Brain microvascular endothelial cell (primary cell): ENCODE measurements at regions not wholly inside any gene's neighbourhood (a gene's known extent, or its start where the extent isn't known, plus 50 kb on each side); places are given as distances from the start of the nearest gene placed in this dataset.

Experiments used
- DNase-seq: peaks from one replicate; pipeline ENCODE4 v3.0.0-alpha.2; 2020
- H3K27ac ChIP-seq: fragments of 250-450 bp; sonication (Bioruptor Pico); 2 replicates; pipeline ENCODE4 v1.5.1; 2020; ENCODE audit warnings: mild to moderate bottlenecking, moderate library complexity
- H3K27me3 ChIP-seq: fragments of 250-450 bp; sonication (Bioruptor Pico); replicated peaks from 2 replicates; pipeline ENCODE4 v1.5.1; 2020; ENCODE audit warnings: mild to moderate bottlenecking
- H3K36me3 ChIP-seq: fragments of 250-450 bp; sonication (Bioruptor Pico); replicated peaks from 2 replicates; pipeline ENCODE4 v1.5.1; 2020; ENCODE audit warnings: mild to moderate bottlenecking
- H3K4me3 ChIP-seq: 2 replicates; pipeline ENCODE4 v1.5.1; 2011; ENCODE audit warnings: low read depth, mild to moderate bottlenecking, control low read depth, low read length, moderate library complexity
- CTCF ChIP-seq: IDR thresholded peaks from 2 replicates; pipeline ENCODE4 v1.5.1; 2011; ENCODE audit warnings: low read depth, mild to moderate bottlenecking, moderate library complexity, low read length, control low read depth, inconsistent platforms; ENCODE audit errors: missing control alignments
- in situ Hi-C: cut with HindIII; loops from 2 replicates; pipeline ENCODE4 v1.10.0; 2017; ENCODE audit warnings: low sequenced_read_pairs, low pct_ligation_motif_present

- no peak overlapping the region for H3K4me3 ChIP-seq
- in situ Hi-C loops = no loop called here
- no peak overlapping the region for H3K27ac ChIP-seq
- no peak for TF ChIP-seq CTCF
- no peaks in the 10 kb centered on the region for H3K36me3 ChIP-seq
- H3K27me3 ChIP-seq = no peaks in the 10 kb centered on the region
- no peak for DNase-seq
Measured at GRCh38 chr13:85685436-85685835, 113.8 kb downstream of the SLITRK6 start.

DNA sequence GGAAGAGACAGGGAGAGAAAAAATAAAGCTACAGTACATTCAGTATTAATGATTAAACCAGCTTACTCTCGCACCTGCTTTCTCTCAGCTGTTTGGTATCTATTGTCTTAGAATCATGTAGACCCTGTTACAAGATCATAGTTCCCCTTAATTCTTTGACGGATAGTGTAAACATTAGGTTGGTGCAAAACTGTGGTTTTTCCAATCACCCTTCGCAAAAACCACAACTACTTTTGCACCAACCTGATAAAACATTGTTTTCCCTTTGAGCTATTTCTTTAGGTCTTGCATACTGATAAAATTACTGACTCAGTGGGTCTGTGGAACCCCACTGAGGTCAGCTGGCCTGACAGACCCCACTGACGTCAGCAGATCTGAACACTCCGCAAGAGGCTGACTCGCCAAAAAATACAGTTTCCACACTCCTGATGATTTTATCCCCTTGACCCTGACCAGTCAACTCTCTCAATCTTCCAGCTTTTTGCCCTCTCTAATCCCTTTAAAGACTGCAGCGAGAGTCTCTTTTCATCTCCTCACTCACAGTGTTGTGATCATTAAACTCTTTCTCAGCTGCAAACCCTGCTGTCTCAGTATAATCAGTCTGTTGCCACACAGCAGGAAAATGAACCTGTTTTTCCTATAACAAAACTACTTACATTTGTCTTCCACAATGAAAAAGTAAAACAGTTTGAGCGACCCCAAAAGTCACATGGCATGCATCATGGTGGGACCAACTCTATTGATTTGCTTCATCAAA lies 123.9 kb downstream of the SLITRK6 start:
- Histone ChIP-seq H3K27me3 (no peaks in the 10 kb centered on the region), H3K36me3 (no peaks in the 10 kb centered on the region), H3K27ac (no peak overlapping the region), H3K4me3 (no peak overlapping the region)
- no peak for TF ChIP-seq CTCF
- in situ Hi-C loops = no loop called here
- DNase-seq = no peak

DNA sequence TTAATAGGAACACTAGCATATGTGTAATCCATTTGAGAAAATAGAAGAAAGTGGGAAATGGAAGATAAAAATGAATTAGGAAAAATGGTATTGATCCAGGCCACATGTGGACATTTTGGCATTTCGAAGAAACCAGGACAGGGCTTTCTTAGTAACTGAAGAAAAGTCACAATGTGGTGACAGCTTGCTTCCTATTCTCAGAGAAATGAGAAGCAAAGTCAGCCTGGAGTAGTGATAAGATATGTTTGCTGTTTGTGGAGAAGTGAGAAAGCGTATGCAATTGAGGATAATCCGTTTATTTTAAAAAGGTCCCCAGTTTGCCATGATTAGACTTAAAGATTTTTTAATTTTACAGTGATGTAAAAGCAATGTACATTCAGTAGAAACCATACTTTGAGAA lies 127.9 kb downstream of the SLITRK6 start:
- H3K4me3 ChIP-seq = no peak overlapping the region
- no peaks in the 10 kb centered on the region for H3K36me3 ChIP-seq
- no peak for DNase-seq
- H3K27me3 ChIP-seq = no peaks in the 10 kb centered on the region
- no peak overlapping the region for H3K27ac ChIP-seq
- in situ Hi-C loops = no loop called here
- no peak for TF ChIP-seq CTCF

GRCh38 chr13:85666356-85666755 lies 132.9 kb downstream of the SLITRK6 start:
- in situ Hi-C loops = no loop called here
- H3K36me3 ChIP-seq = no peaks in the 10 kb centered on the region
- no peak for DNase-seq
- H3K27ac ChIP-seq = no peak overlapping the region
- H3K27me3 ChIP-seq = no peaks in the 10 kb centered on the region
- H3K4me3 ChIP-seq = no peak overlapping the region
- no peak for TF ChIP-seq CTCF

GRCh38 chr13:85665286-85665685 lies 133.9 kb downstream of the SLITRK6 start:
- peak; percentile 6 for DNase-seq
- no peak for TF ChIP-seq CTCF
- H3K27me3 ChIP-seq = no peaks in the 10 kb centered on the region
- H3K36me3 ChIP-seq = no peaks in the 10 kb centered on the region
- H3K27ac ChIP-seq = no peak overlapping the region
- no peak overlapping the region for H3K4me3 ChIP-seq
- in situ Hi-C loops = no loop called here

DNA sequence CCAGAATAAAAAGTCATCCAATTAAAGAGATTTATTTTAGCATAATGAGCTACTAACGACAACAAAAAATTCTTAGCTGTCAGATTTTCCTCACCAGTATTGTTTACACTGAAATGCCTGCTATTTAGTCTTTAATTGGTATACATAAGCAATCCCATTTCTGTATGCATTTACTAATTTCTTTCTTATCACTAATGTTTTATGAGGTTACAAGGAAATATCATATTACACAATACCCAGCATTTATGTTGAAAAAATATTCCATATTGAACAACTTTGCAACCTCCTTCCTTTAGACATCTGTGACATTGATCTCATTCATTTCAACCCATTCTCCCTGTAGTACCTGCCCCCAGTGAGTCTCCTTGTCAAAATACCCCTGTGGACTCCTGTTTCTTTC lies 135.4 kb downstream of the SLITRK6 start:
- DNase-seq = no peak
- H3K4me3 ChIP-seq = no peak overlapping the region
- no peaks in the 10 kb centered on the region for H3K36me3 ChIP-seq
- in situ Hi-C loops = no loop called here
- no peak for TF ChIP-seq CTCF
- H3K27ac ChIP-seq = no peak overlapping the region
- no peaks in the 10 kb centered on the region for H3K27me3 ChIP-seq
